ENCODE measurements at regions not wholly inside any gene's neighbourhood (a gene's known extent, or its start where the extent isn't known, plus 50 kb on each side); places are given as distances from the start of the nearest gene placed in this dataset.

GRCh38 chr2:164110515-164110914 is 374.7 kb upstream of the FIGN start:
- Histone ChIP-seq H3K4me3 (no peak overlapping the region), H3K9me3 (no peaks in the 10 kb centered on the region), H3K4me1 (no peaks in the 10 kb centered on the region), H3K27me3 (no peaks in the 10 kb centered on the region), H3K27ac (no peak overlapping the region), H3K36me3 (no peaks in the 10 kb centered on the region)
- DNase-seq (ENCODE audit: low spot score): no peak
- no peak for TF ChIP-seq CTCF (IDR thresholded peaks at IDR 0.05)

GRCh38 chr2:164109006-164109405 is 373.2 kb upstream of the FIGN start:
- TF ChIP-seq CTCF (IDR thresholded peaks at IDR 0.05): no peak
- Histone ChIP-seq H3K9me3 (no peaks in the 10 kb centered on the region), H3K4me3 (no peak overlapping the region), H3K36me3 (no peaks in the 10 kb centered on the region), H3K27me3 (no peaks in the 10 kb centered on the region), H3K27ac (no peak overlapping the region), H3K4me1 (no peaks in the 10 kb centered on the region)
- no peak for DNase-seq (ENCODE audit: low spot score)

- DNase-seq (ENCODE audit: low spot score): no peak
- no peak overlapping the region for H3K4me3 ChIP-seq
- H3K27me3 ChIP-seq: no peaks in the 10 kb centered on the region
- H3K4me1 ChIP-seq: no peaks in the 10 kb centered on the region
- H3K9me3 ChIP-seq: no peaks in the 10 kb centered on the region
- no peaks in the 10 kb centered on the region for H3K36me3 ChIP-seq
- H3K27ac ChIP-seq: no peak overlapping the region
- TF ChIP-seq CTCF (IDR thresholded peaks at IDR 0.05): no peak
Measured at GRCh38 chr2:164103271-164103670, 367.5 kb upstream of the FIGN start.

GRCh38 chr2:164102366-164102765 is 366.6 kb upstream of the FIGN start:
- TF ChIP-seq CTCF (IDR thresholded peaks at IDR 0.05): no peak
- DNase-seq (ENCODE audit: low spot score): no peak
- Histone ChIP-seq H3K36me3 (no peaks in the 10 kb centered on the region), H3K9me3 (no peaks in the 10 kb centered on the region), H3K4me1 (no peaks in the 10 kb centered on the region), H3K4me3 (no peak overlapping the region), H3K27me3 (no peaks in the 10 kb centered on the region), H3K27ac (no peak overlapping the region)

- H3K4me1 ChIP-seq: no peaks in the 10 kb centered on the region
- no peak overlapping the region for H3K27ac ChIP-seq
- H3K27me3 ChIP-seq: no peaks in the 10 kb centered on the region
- H3K9me3 ChIP-seq: peaks cover 0 to 3% of the 10 kb centered on the region in 2 donors
- DNase-seq (ENCODE audit: low spot score): no peak
- TF ChIP-seq CTCF (IDR thresholded peaks at IDR 0.05): no peak
- no peak overlapping the region for H3K4me3 ChIP-seq
- H3K36me3 ChIP-seq: no peaks in the 10 kb centered on the region
Measured at GRCh38 chr2:164091673-164092072, 355.9 kb upstream of the FIGN start.

- peaks cover 0 to 3% of the 10 kb centered on the region in 2 donors for H3K9me3 ChIP-seq
- no peak overlapping the region for H3K27ac ChIP-seq
- H3K36me3 ChIP-seq: no peaks in the 10 kb centered on the region
- no peaks in the 10 kb centered on the region for H3K27me3 ChIP-seq
- no peak overlapping the region for H3K4me3 ChIP-seq
- H3K4me1 ChIP-seq: no peaks in the 10 kb centered on the region
- no peak for DNase-seq (ENCODE audit: low spot score)
- TF ChIP-seq CTCF (IDR thresholded peaks at IDR 0.05): no peak
Measured at GRCh38 chr2:164090533-164090932, 354.7 kb upstream of the FIGN start.
